Lower lobe of right lung (tissue), 2 donors: ENCODE measurements at regions not wholly inside any gene's neighbourhood (a gene's known extent, or its start where the extent isn't known, plus 50 kb on each side); places are given as distances from the start of the nearest gene placed in this dataset.

Experiments used
- ATAC-seq, 2 donors: fragments of 200-7000 bp; cut with Tn5 transposase; one replicate each; pipeline ENCODE4 v1.9.1; 2020 to 2022; ENCODE audit warnings: mild to moderate bottlenecking in 2 of 2, moderate library complexity in 2 of 2
- DNase-seq: peaks from one replicate; pipeline ENCODE4 v3.0.0-alpha.2; 2020
- H3K27ac ChIP-seq: fragments of 200-600 bp; one replicate; pipeline ENCODE4 v1.8.0; 2022
- H3K27me3 ChIP-seq: fragments of 200-600 bp; one replicate; pipeline ENCODE4 v1.8.0; 2022; ENCODE audit warnings: low read depth
- H3K36me3 ChIP-seq: fragments of 200-600 bp; one replicate; pipeline ENCODE4 v1.8.0; 2022; ENCODE audit warnings: mild to moderate bottlenecking
- H3K4me1 ChIP-seq: fragments of 200-600 bp; one replicate; pipeline ENCODE4 v1.8.0; 2022
- H3K4me3 ChIP-seq: fragments of 200-600 bp; one replicate; pipeline ENCODE4 v1.8.0; 2022; ENCODE audit warnings: mild to moderate bottlenecking
- H3K9me3 ChIP-seq: fragments of 200-600 bp; one replicate; pipeline ENCODE4 v1.8.0; 2022
- intact Hi-C: fragments of 100-400 bp; cut with DNase I; formaldehyde crosslinking; loops from one replicate; pipeline ENCODE4 v1.11.0; 2022
- TF ChIP-seq, protein P1 (sequence below): fragments of 200-600 bp; IDR thresholded peaks from one replicate; pipeline ENCODE4 v1.8.0; 2022; ENCODE audit warnings: antibody characterized with exemption, mild to moderate bottlenecking
- donor health status: DM: no; HTN: yes; CAD: no; lungs with severe emphysema.

DNA sequence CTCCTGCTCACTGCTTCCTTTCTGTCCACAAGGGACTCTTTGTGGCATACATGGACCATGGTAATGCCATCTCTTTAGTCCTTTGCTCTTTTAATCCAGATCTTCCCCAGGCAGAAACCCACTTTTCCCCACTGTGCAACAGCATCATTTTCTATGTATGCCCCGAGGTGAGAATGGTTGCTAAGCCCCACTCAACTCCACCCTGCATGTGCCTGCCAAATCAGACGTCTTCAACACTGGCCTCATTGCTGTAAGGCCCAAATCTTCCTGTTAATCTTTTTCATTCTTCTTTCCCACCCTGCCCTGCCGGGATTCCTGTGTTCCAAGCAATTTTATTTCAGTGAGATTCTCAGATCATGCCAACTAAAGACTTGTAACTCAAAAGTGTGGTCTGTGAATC lies 328.4 kb downstream of the PAX3 start:
- TF ChIP-seq, protein P1, sequence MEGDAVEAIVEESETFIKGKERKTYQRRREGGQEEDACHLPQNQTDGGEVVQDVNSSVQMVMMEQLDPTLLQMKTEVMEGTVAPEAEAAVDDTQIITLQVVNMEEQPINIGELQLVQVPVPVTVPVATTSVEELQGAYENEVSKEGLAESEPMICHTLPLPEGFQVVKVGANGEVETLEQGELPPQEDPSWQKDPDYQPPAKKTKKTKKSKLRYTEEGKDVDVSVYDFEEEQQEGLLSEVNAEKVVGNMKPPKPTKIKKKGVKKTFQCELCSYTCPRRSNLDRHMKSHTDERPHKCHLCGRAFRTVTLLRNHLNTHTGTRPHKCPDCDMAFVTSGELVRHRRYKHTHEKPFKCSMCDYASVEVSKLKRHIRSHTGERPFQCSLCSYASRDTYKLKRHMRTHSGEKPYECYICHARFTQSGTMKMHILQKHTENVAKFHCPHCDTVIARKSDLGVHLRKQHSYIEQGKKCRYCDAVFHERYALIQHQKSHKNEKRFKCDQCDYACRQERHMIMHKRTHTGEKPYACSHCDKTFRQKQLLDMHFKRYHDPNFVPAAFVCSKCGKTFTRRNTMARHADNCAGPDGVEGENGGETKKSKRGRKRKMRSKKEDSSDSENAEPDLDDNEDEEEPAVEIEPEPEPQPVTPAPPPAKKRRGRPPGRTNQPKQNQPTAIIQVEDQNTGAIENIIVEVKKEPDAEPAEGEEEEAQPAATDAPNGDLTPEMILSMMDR: no peak
- Histone ChIP-seq H3K4me3 (no peak overlapping the region), H3K4me1 (no peaks in the 10 kb centered on the region), H3K27me3 (no peaks in the 10 kb centered on the region), H3K27ac (no peak overlapping the region), H3K9me3 (no peaks in the 10 kb centered on the region), H3K36me3 (no peaks in the 10 kb centered on the region)
- ATAC-seq (no peak), DNase-seq (no peak)
- intact Hi-C loops: no loop called here

DNA sequence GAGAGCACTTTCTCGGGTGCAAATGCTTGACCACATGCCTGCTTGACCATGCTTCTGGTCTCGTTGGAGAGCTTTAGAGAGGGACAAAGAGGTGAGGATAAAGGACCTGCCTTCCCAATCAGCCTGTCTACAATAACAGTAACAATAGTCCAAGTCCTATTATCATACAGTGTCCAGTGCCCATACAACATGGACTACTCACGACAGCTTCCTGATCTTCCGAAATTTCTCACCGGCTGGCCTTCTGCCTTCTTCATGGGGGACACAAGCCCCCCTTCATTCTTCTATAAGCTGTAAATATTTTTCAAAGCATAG lies 329.0 kb downstream of the PAX3 start:
- TF ChIP-seq, protein P1: no peak
- ATAC-seq: peak in 1 of 2 donors; percentile 15
- intact Hi-C loops: no loop called here
- Histone ChIP-seq H3K27me3 (no peaks in the 10 kb centered on the region), H3K4me1 (no peaks in the 10 kb centered on the region), H3K27ac (no peak overlapping the region), H3K36me3 (no peaks in the 10 kb centered on the region), H3K4me3 (no peak overlapping the region), H3K9me3 (no peaks in the 10 kb centered on the region)
- DNase-seq: no peak

DNA sequence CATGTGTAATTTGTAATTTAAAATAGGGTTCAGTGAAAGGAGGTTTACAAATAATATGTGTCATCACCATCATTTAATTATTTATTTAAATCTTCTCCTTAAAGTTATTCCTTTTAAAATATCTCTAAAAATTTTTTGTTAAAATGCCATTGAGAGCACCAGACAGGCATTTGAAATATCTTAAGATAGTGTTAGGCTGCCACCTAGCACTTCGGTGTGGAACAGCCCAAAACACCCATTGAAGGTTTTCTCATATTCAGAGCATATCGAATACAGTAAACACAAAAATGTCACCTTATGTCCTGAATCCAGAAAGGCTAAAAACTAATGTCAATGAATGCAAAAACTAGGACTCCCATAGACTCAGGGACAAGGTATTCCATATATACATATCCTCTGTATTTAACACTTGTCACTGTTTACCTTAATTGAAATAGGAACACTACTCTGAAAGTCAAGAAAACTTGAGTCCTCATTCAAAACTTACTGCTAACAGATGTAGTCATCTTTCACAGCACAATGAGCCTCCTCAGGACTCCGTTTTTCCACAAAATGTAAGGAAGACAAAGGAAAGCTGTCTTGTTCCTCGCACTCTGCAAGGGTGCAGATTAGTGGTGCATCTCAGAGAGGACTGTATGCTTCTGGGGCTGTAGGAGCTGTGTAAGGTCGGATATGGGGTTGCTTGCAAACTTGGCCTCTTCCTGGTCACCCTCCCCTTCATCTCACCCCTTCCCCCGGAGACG lies 329.5 kb downstream of the PAX3 start:
- Histone ChIP-seq H3K36me3 (no peaks in the 10 kb centered on the region), H3K9me3 (no peaks in the 10 kb centered on the region), H3K27ac (no peak overlapping the region), H3K4me3 (no peak overlapping the region), H3K4me1 (no peaks in the 10 kb centered on the region), H3K27me3 (no peaks in the 10 kb centered on the region)
- intact Hi-C loops: no loop called here
- ATAC-seq (peak; percentile 52 to 70), DNase-seq (no peak)
- TF ChIP-seq, protein P1: peak; percentile 58

DNA sequence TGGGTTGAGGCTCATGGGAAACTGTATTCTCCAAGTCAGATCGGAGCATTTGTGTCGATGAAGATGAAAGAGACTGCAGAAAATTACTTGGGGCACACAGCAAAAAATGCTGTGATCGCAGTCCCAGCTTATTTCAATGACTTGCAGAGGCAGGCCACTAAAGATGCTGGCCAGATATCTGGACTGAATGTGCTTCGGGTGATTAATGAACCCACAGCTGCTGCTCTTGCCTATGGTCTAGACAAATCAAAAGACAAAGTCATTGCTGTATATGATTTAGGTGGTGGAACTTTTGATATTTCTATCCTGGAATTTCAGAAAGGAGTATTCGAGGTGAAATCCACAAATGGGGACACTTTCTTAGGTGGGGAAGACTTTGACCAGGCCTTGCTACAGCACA lies 336.6 kb downstream of the PAX3 start:
- DNase-seq (no peak), ATAC-seq (no peak)
- no peak overlapping the region for H3K4me3 ChIP-seq
- no peaks in the 10 kb centered on the region for H3K27me3 ChIP-seq
- no peak overlapping the region for H3K27ac ChIP-seq
- no peaks in the 10 kb centered on the region for H3K36me3 ChIP-seq
- TF ChIP-seq, protein P1: no peak
- intact Hi-C loops: no loop called here
- no peaks in the 10 kb centered on the region for H3K4me1 ChIP-seq
- no peaks in the 10 kb centered on the region for H3K9me3 ChIP-seq

DNA sequence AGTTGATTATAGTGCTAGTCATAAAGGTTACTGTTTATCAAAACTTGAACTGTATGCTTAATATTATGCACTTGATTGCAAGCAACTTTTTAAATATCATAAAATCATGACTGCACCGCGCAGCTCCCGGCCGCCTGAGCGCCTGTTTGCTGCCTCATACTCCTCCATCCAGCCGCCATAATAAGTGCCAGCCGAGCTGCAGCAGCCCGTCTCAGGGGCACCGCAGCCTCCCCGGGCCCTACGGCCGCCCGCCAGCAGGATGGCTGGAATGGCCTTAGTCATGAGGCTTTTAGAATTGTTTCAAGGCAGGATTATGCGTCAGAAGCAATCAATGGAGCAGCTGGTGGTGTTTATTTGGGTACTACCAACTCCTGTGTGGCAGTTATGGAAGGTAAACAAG lies 337.2 kb downstream of the PAX3 start:
- no peaks in the 10 kb centered on the region for H3K4me1 ChIP-seq
- TF ChIP-seq, protein P1: no peak
- intact Hi-C loops: no loop called here
- no peak overlapping the region for H3K27ac ChIP-seq
- no peak for ATAC-seq
- no peaks in the 10 kb centered on the region for H3K36me3 ChIP-seq
- no peaks in the 10 kb centered on the region for H3K27me3 ChIP-seq
- H3K9me3 ChIP-seq: no peaks in the 10 kb centered on the region
- no peak for DNase-seq
- no peak overlapping the region for H3K4me3 ChIP-seq
